HK-2 (cell line): ENCODE measurements at regions not wholly inside any gene's neighbourhood (a gene's known extent, or its start where the extent isn't known, plus 50 kb on each side); places are given as distances from the start of the nearest gene placed in this dataset.
"Not testable (repeated sequence)": the region's sequence is repeated elsewhere in the genome, so short reads cannot be mapped to it uniquely, and the experiment has no call there.

Source experiments
- DNase-seq: peaks from one replicate; pipeline ENCODE4 v3.0.0-alpha.2; 2018; ENCODE audit not compliant: unreplicated experiment

- no peak for DNase-seq
These were observed 203.6 kb downstream of the GJA1 start for GRCh38 chr6:121639021-121639420.

- DNase-seq, result no peak
These were observed 205.7 kb downstream of the GJA1 start for GRCh38 chr6:121641158-121641557.

GRCh38 chr6:121645100-121645745 lies 209.8 kb downstream of the GJA1 start:
- DNase-seq, result no peak

GRCh38 chr6:121647905-121648304 lies 212.5 kb downstream of the GJA1 start:
- DNase-seq, result no peak

GRCh38 chr6:121649951-121650350 lies 214.5 kb downstream of the GJA1 start:
- no peak for DNase-seq

- DNase-seq, result no peak
These were observed 216.0 kb downstream of the GJA1 start for GRCh38 chr6:121651420-121651819.

GRCh38 chr6:121652223-121652622 lies 216.8 kb downstream of the GJA1 start:
- no peak for DNase-seq

GRCh38 chr6:121652726-121653623 lies 217.5 kb downstream of the GJA1 start:
- DNase-seq, result no peak

GRCh38 chr6:121653624-121654008 lies 218.2 kb downstream of the GJA1 start:
- DNase-seq, result no peak

- no peak for DNase-seq
These were observed 222.5 kb downstream of the GJA1 start for GRCh38 chr6:121657972-121658371.

GRCh38 chr6:121660277-121660676 lies 224.8 kb downstream of the GJA1 start:
- DNase-seq, result no peak

- no peak for DNase-seq
These were observed 227.9 kb downstream of the GJA1 start for GRCh38 chr6:121663292-121663810.

GRCh38 chr6:121664158-121664557 lies 228.7 kb downstream of the GJA1 start:
- DNase-seq, result no peak

- DNase-seq, result no peak
These were observed 231.4 kb downstream of the GJA1 start for GRCh38 chr6:121666814-121667213.

GRCh38 chr6:121668259-121668658 lies 232.8 kb downstream of the GJA1 start:
- no peak for DNase-seq

- DNase-seq, result no peak
These were observed 235.1 kb downstream of the GJA1 start for GRCh38 chr6:121670511-121670910.

- no peak for DNase-seq
These were observed 242.1 kb downstream of the GJA1 start for GRCh38 chr6:121677571-121677970.

GRCh38 chr6:121678245-121678644 lies 242.8 kb downstream of the GJA1 start:
- DNase-seq, result no peak

- no peak for DNase-seq
These were observed 244.6 kb downstream of the GJA1 start for GRCh38 chr6:121680058-121680457.

GRCh38 chr6:121682666-121683065 lies 247.2 kb downstream of the GJA1 start:
- no peak for DNase-seq

GRCh38 chr6:121685806-121686205 lies 250.4 kb downstream of the GJA1 start:
- DNase-seq, result not testable (repeated sequence)

GRCh38 chr6:121686611-121687023 lies 251.2 kb downstream of the GJA1 start:
- DNase-seq, result no peak

GRCh38 chr6:121688974-121689373 lies 253.5 kb downstream of the GJA1 start:
- no peak for DNase-seq
